Colonic mucosa (tissue), 4 donors: ENCODE measurements at regions not wholly inside any gene's neighbourhood (a gene's known extent, or its start where the extent isn't known, plus 50 kb on each side); places are given as distances from the start of the nearest gene placed in this dataset.

Experiments used
- DNase-seq: peaks from one replicate; pipeline ENCODE4 v3.0.0-alpha.2; 2020
- H3K27ac ChIP-seq: fragments of 200-600 bp; one replicate; pipeline ENCODE4 v1.8.0; 2021
- H3K27me3 ChIP-seq: fragments of 200-600 bp; one replicate; pipeline ENCODE4 v1.8.0; 2021
- H3K36me3 ChIP-seq: fragments of 200-600 bp; one replicate; pipeline ENCODE4 v1.8.0; 2021
- H3K4me1 ChIP-seq: fragments of 200-600 bp; one replicate; pipeline ENCODE4 v1.8.0; 2021; ENCODE audit warnings: mild to moderate bottlenecking
- H3K4me3 ChIP-seq: fragments of 200-600 bp; one replicate; pipeline ENCODE4 v1.8.0; 2021
- H3K9ac ChIP-seq, 2 donors: one replicate each; pipeline ENCODE4 v1.7.0; 2013; ENCODE audit warnings: control low read depth in 2 of 2, low read depth in 2 of 2, low read length in 2 of 2
- H3K9me3 ChIP-seq: fragments of 200-600 bp; one replicate; pipeline ENCODE4 v1.8.0; 2021
- intact Hi-C: fragments of 100-400 bp; cut with DNase I; formaldehyde crosslinking; loops from one replicate; pipeline ENCODE4 v1.14.1; 2022
- TF ChIP-seq, protein P1 (sequence below): fragments of 200-600 bp; IDR thresholded peaks from one replicate; pipeline ENCODE4 v1.8.0; 2022; ENCODE audit warnings: antibody characterized with exemption, mild to moderate bottlenecking
- donor health status: healthy.
- donor health status: DM: no; HTN: no; CAD: no.
- donor health status: DM: no; HTN: no; CAD: no.

DNA sequence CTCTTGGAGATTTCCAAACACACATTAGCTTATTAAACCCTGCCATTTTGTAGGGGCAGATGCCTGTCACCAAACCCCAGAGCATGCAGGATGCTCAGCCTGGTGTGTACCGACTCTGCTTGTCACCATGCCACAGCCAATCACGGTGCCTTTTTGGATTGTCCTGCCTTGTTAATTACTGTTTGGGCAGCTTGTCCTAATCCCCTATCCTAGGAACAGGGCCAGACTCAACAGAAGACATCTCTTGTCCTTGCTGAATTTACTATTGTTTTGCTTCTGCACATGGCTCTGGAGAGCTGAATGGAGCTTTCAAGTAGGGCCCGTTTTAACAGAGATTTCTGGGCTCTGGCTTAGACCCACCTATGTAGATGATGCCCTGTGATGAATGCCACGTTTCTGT lies 388.5 kb downstream of the AACS start:
- Histone ChIP-seq H3K36me3 (no peaks in the 10 kb centered on the region), H3K9me3 (no peaks in the 10 kb centered on the region), H3K27me3 (no peaks in the 10 kb centered on the region), H3K27ac (no peak overlapping the region), H3K9ac (no peak overlapping the region), H3K4me3 (no peak overlapping the region), H3K4me1 (no peaks in the 10 kb centered on the region)
- TF ChIP-seq, protein P1, sequence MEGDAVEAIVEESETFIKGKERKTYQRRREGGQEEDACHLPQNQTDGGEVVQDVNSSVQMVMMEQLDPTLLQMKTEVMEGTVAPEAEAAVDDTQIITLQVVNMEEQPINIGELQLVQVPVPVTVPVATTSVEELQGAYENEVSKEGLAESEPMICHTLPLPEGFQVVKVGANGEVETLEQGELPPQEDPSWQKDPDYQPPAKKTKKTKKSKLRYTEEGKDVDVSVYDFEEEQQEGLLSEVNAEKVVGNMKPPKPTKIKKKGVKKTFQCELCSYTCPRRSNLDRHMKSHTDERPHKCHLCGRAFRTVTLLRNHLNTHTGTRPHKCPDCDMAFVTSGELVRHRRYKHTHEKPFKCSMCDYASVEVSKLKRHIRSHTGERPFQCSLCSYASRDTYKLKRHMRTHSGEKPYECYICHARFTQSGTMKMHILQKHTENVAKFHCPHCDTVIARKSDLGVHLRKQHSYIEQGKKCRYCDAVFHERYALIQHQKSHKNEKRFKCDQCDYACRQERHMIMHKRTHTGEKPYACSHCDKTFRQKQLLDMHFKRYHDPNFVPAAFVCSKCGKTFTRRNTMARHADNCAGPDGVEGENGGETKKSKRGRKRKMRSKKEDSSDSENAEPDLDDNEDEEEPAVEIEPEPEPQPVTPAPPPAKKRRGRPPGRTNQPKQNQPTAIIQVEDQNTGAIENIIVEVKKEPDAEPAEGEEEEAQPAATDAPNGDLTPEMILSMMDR = no peak
- no peak for DNase-seq
- intact Hi-C loops = no loop called here

DNA sequence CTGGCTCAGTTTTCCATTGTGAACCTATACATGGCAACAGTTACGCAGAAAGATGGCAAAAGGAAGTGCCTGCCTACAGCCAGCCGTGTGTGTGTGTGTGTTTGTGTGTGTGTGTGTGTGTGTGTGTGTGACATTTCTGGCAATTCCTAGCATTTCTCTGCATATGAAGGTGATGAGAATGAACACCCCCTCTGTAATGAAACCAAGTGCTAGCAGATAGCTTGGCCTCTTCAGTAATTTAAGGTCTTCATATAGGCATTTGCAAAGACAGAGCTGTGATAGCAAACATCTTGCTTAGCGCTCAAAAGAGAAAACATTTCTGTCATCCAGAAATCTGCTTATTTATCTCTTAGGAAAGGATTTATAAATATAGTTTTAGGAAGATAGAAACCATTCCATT lies 389.1 kb downstream of the AACS start:
- TF ChIP-seq, protein P1 = no peak
- Histone ChIP-seq H3K4me3 (no peak overlapping the region), H3K27me3 (no peaks in the 10 kb centered on the region), H3K4me1 (no peaks in the 10 kb centered on the region), H3K27ac (no peak overlapping the region), H3K9ac (no peak overlapping the region), H3K9me3 (no peaks in the 10 kb centered on the region), H3K36me3 (no peaks in the 10 kb centered on the region)
- intact Hi-C loops = no loop called here
- DNase-seq = no peak

DNA sequence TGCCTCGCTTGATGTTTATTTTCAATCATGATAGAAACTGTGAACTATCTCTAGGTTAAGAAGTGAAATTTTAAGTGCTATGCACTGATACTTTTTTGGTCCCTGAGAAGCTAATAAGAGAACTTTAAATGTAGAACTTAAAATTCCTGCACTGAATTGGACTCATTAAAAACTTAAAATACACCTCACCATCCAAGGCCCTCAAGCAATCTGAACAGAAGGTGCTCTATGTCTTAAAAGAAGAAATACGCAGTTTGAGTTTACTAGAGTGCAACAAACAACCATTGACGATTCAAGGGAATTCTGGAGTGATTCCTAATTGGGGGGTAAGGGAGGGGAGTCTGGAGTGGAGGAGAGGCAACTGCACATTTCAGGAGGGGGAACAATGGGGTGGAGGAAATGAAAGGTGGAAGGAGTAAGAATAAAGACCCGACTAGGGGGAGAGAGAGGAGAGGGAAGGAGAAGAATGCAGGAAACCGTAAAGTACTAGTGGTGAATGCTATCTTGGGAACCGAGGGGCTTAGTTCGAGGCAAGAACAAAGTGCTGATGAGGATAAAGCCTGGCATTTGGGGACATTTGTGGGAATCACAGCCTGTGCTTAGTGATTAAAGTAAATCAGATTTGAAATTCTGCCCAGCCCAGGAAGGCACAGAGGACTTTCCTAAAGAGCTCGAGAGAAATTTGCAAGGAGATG lies 389.7 kb downstream of the AACS start:
- intact Hi-C loops = no loop called here
- Histone ChIP-seq H3K36me3 (no peaks in the 10 kb centered on the region), H3K9me3 (no peaks in the 10 kb centered on the region), H3K4me1 (no peaks in the 10 kb centered on the region), H3K27ac (no peak overlapping the region), H3K4me3 (no peak overlapping the region), H3K9ac (no peak overlapping the region), H3K27me3 (no peaks in the 10 kb centered on the region)
- TF ChIP-seq, protein P1 = no peak
- DNase-seq = no peak

GRCh38 chr12:125455556-125455955 lies 390.3 kb downstream of the AACS start:
- Histone ChIP-seq H3K27me3 (no peaks in the 10 kb centered on the region), H3K36me3 (no peaks in the 10 kb centered on the region), H3K4me1 (no peaks in the 10 kb centered on the region), H3K27ac (no peak overlapping the region), H3K4me3 (no peak overlapping the region), H3K9me3 (no peaks in the 10 kb centered on the region), H3K9ac (no peak overlapping the region)
- TF ChIP-seq, protein P1 = no peak
- intact Hi-C loops = no loop called here
- DNase-seq = no peak

- intact Hi-C loops = no loop called here
- DNase-seq = no peak
- TF ChIP-seq, protein P1 = no peak
Measured at GRCh38 chr12:125458552-125459268, 393.5 kb downstream of the AACS start.

More at GRCh38 chr12:125458552-125459268, 393.5 kb downstream of the AACS start:
- no peaks in the 10 kb centered on the region for H3K9me3 ChIP-seq
- no peaks in the 10 kb centered on the region for H3K4me1 ChIP-seq
- no peak overlapping the region for H3K27ac ChIP-seq
- H3K27me3 ChIP-seq = no peaks in the 10 kb centered on the region
- H3K36me3 ChIP-seq = no peaks in the 10 kb centered on the region
- no peak overlapping the region for H3K4me3 ChIP-seq
- no peak overlapping the region for H3K9ac ChIP-seq
